ENCODE measurements at regions not wholly inside any gene's neighbourhood (a gene's known extent, or its start where the extent isn't known, plus 50 kb on each side); places are given as distances from the start of the nearest gene placed in this dataset.
"Not testable (repeated sequence)": the region's sequence is repeated elsewhere in the genome, so short reads cannot be mapped to it uniquely, and the experiment has no call there.

- no peak for DNase-seq (ENCODE audit: low spot score)
Measured at GRCh38 chr2:56515399-56515798, 331.6 kb downstream of the CCDC85A start.

DNA sequence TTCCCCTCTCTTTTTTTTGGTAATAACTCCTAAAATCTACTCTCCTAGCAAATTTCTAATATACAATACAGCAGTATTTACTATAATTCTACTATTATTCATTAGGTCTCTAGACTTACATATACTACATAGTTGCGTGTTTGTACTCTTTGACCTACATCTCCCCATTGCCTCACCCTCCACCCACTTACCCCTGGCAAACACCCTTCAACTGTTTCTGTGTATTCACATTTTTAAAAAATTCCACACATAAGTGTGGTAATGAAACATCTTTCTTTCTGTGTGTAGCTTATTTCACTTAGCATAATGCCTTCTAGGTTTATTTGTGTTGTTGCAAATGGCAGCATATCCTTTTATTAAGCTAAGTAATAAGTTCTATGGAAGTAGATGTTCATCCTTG, 336.0 kb downstream of the CCDC85A start:
- no peak for DNase-seq (ENCODE audit: low spot score)

- no peak for DNase-seq (ENCODE audit: low spot score)
Measured at GRCh38 chr2:56522605-56523089, 338.9 kb downstream of the CCDC85A start.

- no peak for DNase-seq (ENCODE audit: low spot score)
Measured at GRCh38 chr2:56523816-56524215, 340.0 kb downstream of the CCDC85A start.

- DNase-seq (ENCODE audit: low spot score): no peak
Measured at GRCh38 chr2:56531668-56532420, 348.1 kb downstream of the CCDC85A start.

DNA sequence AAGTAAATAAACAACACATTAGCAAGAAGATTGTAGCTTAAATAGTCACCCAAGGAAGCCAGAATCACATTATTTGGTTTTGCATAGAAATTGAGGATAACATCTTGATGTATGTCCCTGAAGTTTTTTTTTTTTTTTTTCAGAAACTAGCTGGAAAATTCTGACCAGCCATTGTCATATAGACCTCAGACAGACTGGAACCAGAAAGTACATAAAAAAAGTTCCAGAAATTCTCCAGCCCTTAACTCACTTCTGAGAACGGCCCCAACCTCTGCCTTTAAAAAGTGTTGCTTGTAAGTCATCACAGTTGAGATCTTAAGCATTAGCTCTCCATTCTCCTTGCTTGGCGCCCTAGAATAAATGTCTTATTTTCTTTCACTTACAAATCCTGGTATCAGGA, 350.5 kb downstream of the CCDC85A start:
- no peak for DNase-seq (ENCODE audit: low spot score)

- no peak for DNase-seq (ENCODE audit: low spot score)
Measured at GRCh38 chr2:56537756-56538155, 354.0 kb downstream of the CCDC85A start.

DNA sequence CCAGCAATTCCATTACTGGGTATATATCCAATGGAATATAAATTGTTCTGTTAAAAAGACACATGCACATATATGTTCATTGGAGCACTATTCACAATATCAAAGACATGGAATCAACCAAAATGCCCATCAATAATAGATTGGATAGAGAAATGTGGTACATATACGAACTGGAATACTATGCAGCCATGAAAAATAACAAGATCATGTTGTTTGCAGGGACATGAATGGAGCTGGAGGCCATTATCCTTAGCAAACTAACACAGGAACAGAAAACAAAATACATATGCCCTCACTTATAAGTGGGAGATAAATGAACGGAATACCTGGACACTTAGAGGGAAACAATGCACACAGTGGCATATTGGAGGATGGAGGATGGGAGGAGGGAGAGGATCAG, 355.8 kb downstream of the CCDC85A start:
- DNase-seq (ENCODE audit: low spot score): no peak

DNA sequence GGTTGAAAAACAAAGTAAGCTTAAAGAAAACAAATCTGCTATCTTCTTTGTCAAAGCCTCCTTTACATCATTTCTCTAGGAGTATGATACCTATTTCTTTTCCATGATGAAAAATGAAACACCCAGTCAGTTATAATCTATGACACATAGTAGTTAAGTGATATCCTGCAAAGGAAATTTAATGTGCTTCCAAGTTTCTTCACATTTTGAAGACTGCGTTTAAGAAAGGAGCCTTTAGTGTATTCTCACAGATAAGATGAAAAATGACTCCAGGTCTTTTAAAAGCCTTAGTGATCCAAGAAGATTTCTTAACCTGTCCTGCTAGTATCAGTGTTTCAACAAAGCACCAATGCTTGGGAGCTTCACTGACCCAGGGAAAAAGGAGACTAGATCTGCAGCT, 356.7 kb downstream of the CCDC85A start:
- no peak for DNase-seq (ENCODE audit: low spot score)

DNA sequence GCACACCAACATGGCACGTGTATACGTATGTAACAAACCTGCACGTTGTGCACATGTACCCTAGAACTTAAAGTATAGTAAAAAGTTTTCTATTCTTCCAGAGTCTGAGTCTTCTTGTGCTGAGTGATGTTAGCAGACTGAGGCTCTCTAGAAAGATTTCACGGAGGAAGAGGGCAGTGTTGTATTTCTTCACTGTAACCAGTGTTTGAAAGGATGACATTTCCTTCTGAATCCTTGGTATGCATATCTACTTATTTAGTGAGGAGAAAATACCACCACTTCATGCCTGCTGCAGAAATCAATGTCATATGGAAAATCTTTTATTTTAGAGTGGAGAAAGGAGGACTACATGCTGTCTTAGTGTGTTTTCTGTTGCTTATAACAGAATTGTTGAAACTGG, 357.1 kb downstream of the CCDC85A start:
- DNase-seq (ENCODE audit: low spot score): no peak

DNA sequence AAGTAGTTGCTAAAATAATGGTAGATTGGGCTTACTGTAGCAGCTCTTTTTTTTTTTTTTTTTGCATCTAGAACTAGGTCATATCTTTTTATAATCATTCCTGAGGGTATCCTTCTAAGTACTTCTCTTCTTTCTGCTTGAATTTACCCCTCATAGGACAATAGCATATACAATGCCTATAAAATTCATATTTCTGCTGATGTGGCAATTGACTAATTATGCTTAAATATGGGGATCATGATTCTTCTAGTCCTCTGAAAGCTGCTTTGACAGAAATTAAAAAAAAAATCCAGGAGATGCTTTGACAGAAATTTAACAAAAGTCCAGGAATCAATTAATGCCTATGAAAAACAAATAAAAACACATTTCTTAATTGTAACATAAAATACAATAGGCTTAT, 358.4 kb downstream of the CCDC85A start:
- DNase-seq (ENCODE audit: low spot score): no peak

- DNase-seq (ENCODE audit: low spot score): no peak
Measured at GRCh38 chr2:56565143-56565542, 381.4 kb downstream of the CCDC85A start.

GRCh38 chr2:56571074-56571473, 387.3 kb downstream of the CCDC85A start:
- DNase-seq (ENCODE audit: low spot score): no peak

DNA sequence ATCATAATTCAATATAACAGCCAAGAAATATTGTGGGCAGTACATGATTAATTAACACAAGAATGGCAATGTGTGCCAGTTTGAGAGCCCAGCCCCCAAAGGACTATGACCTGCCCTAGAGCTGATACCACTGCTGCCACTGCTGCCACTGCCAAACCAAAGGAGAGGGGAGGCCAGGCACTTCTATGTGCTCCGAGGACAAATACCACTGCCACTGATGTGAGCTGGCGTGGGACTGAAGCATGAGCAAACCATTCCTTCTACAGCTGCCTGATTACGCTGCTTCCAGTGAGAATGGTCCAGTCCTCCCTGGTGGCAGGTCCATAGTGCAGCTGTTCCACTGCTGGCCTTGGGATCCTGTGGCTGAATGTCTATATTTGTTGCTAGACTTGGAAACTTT, 392.2 kb downstream of the CCDC85A start:
- no peak for DNase-seq (ENCODE audit: low spot score)

GRCh38 chr2:56580242-56580641, 396.5 kb downstream of the CCDC85A start:
- DNase-seq (ENCODE audit: low spot score): no peak

DNA sequence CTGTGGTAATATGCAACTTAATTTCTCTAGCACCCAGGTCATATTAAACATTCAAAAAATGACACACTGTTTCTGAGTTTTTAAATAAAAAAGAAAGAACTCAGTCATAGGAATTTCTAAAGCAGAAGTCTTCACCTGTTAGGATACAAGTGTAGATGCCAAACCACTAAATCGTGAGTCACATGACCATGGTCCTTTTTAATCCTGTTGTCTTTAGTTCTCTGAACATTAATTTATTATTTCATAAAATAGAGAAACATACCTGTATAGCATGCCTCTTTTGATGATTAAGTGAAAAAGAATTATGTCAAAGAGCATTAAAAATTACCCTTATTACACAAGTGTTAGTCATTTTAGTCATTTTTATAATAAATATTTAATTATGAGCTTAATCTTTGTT, 398.8 kb downstream of the CCDC85A start:
- DNase-seq (ENCODE audit: low spot score): no peak

DNA sequence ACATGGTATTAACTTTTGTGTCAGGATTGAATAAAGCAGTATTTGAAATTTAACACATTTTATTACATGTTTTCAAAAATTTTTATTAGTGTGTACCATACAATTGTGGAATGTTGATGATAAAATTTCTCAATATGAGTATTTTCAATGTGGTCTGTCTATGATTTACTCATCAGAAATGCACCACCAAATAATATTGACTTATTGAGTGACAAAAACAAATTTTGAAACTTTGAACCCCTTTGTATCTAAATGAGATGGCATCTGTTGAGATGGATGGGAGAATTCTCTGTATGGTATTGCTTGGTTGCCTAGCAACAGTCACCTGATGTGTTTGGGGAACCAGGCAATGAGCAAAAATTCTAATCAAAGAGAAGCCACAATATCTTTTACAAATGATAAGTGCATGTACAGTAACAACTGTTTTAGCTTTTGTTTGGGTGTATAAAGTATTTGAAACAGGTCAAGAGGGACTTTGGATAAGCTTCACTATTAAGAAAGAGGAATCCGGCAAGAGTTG, 400.1 kb downstream of the CCDC85A start:
- no peak for DNase-seq (ENCODE audit: low spot score)

DNA sequence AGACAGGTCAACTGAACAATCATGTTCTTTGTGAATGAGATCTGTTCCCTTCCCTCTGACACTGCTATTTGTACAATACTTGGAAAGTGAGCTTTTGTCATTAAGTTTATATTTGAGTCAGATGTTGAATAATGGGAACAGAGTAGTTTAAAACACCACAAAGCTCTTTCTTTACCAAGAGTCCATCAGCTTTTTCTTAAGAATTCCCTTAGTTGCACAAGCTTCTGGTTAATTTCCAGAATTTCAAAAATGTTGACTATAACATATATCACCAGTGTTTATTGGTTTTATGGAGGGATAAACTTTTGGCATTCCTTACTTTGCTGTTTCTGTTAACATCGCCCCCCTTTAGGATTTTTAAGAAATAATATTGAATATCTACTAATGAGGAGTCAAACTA, 403.7 kb downstream of the CCDC85A start:
- no peak for DNase-seq (ENCODE audit: low spot score)

- no peak for DNase-seq (ENCODE audit: low spot score)
Measured at GRCh38 chr2:56589194-56589593, 405.4 kb downstream of the CCDC85A start.

- DNase-seq (ENCODE audit: low spot score): no peak
Measured at GRCh38 chr2:56589835-56590234, 406.0 kb downstream of the CCDC85A start.

DNA sequence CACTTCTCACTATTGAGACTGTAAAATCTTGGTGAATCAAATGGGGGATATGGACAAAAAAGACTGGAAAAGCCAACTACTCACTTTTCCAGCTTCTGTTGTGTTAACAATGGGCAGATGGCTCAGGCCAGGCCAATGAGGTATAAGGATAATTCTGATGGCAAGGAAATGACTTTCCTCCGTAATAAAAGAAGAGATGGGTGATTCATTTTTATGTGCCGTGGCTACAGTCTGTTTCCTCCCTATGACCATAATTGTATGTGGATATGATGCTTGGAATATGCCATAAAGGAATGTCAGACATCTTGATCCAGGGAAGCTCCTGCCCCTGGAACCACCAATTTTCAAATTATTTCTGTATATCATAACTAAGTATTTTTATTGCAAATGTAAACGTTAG, 406.8 kb downstream of the CCDC85A start:
- no peak for DNase-seq (ENCODE audit: low spot score)

GRCh38 chr2:56606086-56606485, 422.3 kb downstream of the CCDC85A start:
- DNase-seq (ENCODE audit: low spot score): not testable (repeated sequence)

DNA sequence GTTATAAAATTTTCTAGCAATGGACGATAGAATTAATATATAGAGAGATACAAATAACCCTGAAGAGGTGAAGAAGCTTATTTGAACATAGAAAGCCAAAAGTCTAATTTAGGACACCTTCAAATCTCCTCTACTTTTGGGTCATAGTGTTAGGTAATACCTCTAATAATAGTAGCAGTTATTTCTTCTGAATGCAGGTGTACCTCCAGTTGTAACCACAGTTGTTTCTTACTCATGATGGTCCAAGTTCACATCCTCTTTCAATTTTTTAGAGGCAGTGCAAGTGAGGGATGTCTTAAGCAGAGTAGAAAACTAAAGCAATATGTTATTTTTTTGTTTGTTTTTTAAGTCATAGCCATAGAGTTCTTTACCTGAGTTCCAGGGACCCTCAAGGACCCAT, 429.5 kb downstream of the CCDC85A start:
- no peak for DNase-seq (ENCODE audit: low spot score)

DNA sequence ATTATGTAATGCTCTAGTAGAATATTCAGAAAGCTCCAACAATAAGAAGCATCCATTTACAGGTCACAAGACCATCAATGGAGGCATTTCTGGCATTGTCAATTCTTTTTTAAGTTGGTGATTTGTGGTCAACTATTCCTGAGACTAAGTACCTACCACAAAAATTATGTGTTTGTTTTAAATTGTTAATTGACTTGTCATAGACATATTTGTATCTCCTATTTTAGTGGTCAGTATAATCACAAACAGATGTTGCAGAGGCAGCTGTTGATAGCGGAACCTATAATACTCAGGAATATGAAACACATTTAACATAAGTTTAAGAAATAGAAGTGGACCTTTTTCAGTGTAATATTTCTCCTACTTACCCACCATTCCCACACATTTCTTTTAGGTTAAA, 430.1 kb downstream of the CCDC85A start:
- no peak for DNase-seq (ENCODE audit: low spot score)
